HepG2 (cell line): ENCODE measurements at regions not wholly inside any gene's neighbourhood (a gene's known extent, or its start where the extent isn't known, plus 50 kb on each side); places are given as distances from the start of the nearest gene placed in this dataset.

Experiments
- ATAC-seq: fragments of 200-7000 bp; cut with Tn5 transposase; 3 replicates; pipeline ENCODE4 v1.9.1; 2020; ENCODE audit warnings: mild to moderate bottlenecking, moderate library complexity
- BruUV-seq: library from RNA; stranded (reverse); fragments of 400-500 nt; replicated peaks from 2 replicates; lab custom pipeline; 2021; lab: Mats Ljungman, UMichigan
- CTCF ChIA-PET: fragments of 300-600 bp; formaldehyde crosslinking; extraction: SDS; loops from one replicate; lab custom pipeline; 2021; ENCODE audit warnings: low total read pairs, inconsistent platforms, low intra/inter-chr PET ratio; lab: Yijun Ruan, JAX
- POLR2A ChIA-PET: fragments of 350-600 bp; sonication (Branson Sonifier 250); formaldehyde crosslinking; loops from one replicate; lab custom pipeline; 2020; ENCODE audit warnings: antibody characterized with exemption, inconsistent platforms; lab: Yijun Ruan, JAX
- DNase-seq: peaks from one replicate; pipeline ENCODE4 v3.0.0-alpha.2; 2015; ENCODE audit warnings: low spot score
- FAIRE-seq: peaks from 3 replicates; lab custom pipeline; 2011; peaks lifted over from hg19 to GRCh38; lab: Jason Lieb, UNC
- H2AFZ ChIP-seq: one replicate; pipeline ENCODE4 v1.6.1; 2011; ENCODE audit warnings: low read length, inconsistent platforms
- H3K27ac ChIP-seq: fragments of 300-600 bp; 3 replicates; pipeline ENCODE4 v1.8.0; 2011; ENCODE audit warnings: mixed run types, mild to moderate bottlenecking, mixed read lengths, low read length, inconsistent platforms; ENCODE audit not compliant: insufficient read depth; ENCODE audit errors: extremely low read length
- H3K27me3 ChIP-seq, 2 experiments: fragments of 200-600 bp in 1 of 2; 2 replicates in 1 of 2; 3 replicates in 1 of 2; pipeline versions ENCODE4 v1.6.0 to v1.8.0; 2011; ENCODE audit warnings: low read length in 2 of 2, mild to moderate bottlenecking in 2 of 2, moderate library complexity in 2 of 2, inconsistent platforms in 1 of 2; ENCODE audit not compliant: insufficient read depth in 2 of 2, control insufficient read depth in 1 of 2
- H3K36me3 ChIP-seq, 2 experiments: fragments of 200-600 bp in 1 of 2; replicated peaks in 1 of 2; 2 replicates in 1 of 2; 3 replicates in 1 of 2; pipeline versions ENCODE4 v1.5.1 to v1.8.0; 2011; ENCODE audit warnings: low read length in 2 of 2, inconsistent platforms in 1 of 2; ENCODE audit not compliant: insufficient read depth in 2 of 2, control insufficient read depth in 1 of 2
- H3K4me1 ChIP-seq: 2 replicates; pipeline ENCODE4 v1.5.1; 2012; ENCODE audit warnings: low read length, inconsistent platforms; ENCODE audit not compliant: insufficient read depth
- H3K4me2 ChIP-seq: 2 replicates; pipeline ENCODE4 v1.6.0; 2011; ENCODE audit warnings: low read depth, low read length, inconsistent platforms
- H3K4me3 ChIP-seq, 3 experiments: fragments of 200-600 bp in 1 of 3; sonication (generic), shearing (Covaris generic) in 1 of 3; replicated peaks in 1 of 3; 2 replicates each; pipeline ENCODE4 v1.5.1; 2011 to 2016; ENCODE audit warnings: low read length in 3 of 3, inconsistent platforms in 2 of 3, low read depth in 2 of 3, mild to moderate bottlenecking in 2 of 3, control low read depth in 1 of 3, mixed read lengths in 1 of 3; ENCODE audit not compliant: insufficient read depth in 1 of 3
- H3K79me2 ChIP-seq: one replicate; pipeline ENCODE4 v1.6.1; 2011; ENCODE audit warnings: low read length, inconsistent platforms; ENCODE audit not compliant: insufficient read depth
- H3K9ac ChIP-seq: 2 replicates; pipeline ENCODE4 v1.6.0; 2011; ENCODE audit warnings: mild to moderate bottlenecking, low read depth, low read length, inconsistent platforms; ENCODE audit not compliant: insufficient read depth
- H3K9me3 ChIP-seq: 2 replicates; pipeline ENCODE4 v1.5.1; 2012; ENCODE audit warnings: mild to moderate bottlenecking, low read length
- H4K20me1 ChIP-seq: 2 replicates; pipeline ENCODE4 v1.6.0; 2011; ENCODE audit warnings: inconsistent platforms, mild to moderate bottlenecking, low read length, moderate library complexity; ENCODE audit not compliant: insufficient read depth
- ADNP ChIP-seq: sonication (generic); formaldehyde crosslinking; IDR thresholded peaks from 2 replicates; pipeline ENCODE4 v1.4.0; 2020; ENCODE audit warnings: missing genetic modification reagents
- CHD4 ChIP-seq: fragments of 200-600 bp; sonication (generic); IDR thresholded peaks from 2 replicates; pipeline ENCODE4 v1.7.0; 2017; ENCODE audit warnings: mild to moderate bottlenecking, low read length, borderline replicate concordance
- MAFK ChIP-seq, 2 experiments: IDR thresholded peaks in 1 of 2; conservative IDR thresholded peaks in 1 of 2; 2 replicates each; pipeline ENCODE4 v1.6.1; 2011; ENCODE audit warnings: improper control_type of control experiment in 2 of 2, low read length in 2 of 2
- RFX3 ChIP-seq: IDR thresholded peaks from 2 replicates; pipeline ENCODE4 v1.6.1; 2016; ENCODE audit warnings: missing biosample characterization, missing genetic modification reagents
- ZNF121 ChIP-seq: sonication (generic); formaldehyde crosslinking; IDR thresholded peaks from 2 replicates; pipeline ENCODE4 v1.5.0; 2020; ENCODE audit warnings: mild to moderate bottlenecking, missing genetic modification reagents
- ZNF367 ChIP-seq: sonication (generic); formaldehyde crosslinking; IDR thresholded peaks from 2 replicates; pipeline ENCODE4 v1.4.0; 2020; ENCODE audit warnings: missing genetic modification reagents, borderline replicate concordance
- WGBS: methylation state at CpG from one replicate; pipeline ENCODE4 v1.1.6; 2017; ENCODE audit warnings: low lambda C conversion rate; 5-methylcytosine and 5-hydroxymethylcytosine counted together
- in situ Hi-C: cut with HindIII; loops from 2 replicates; pipeline ENCODE4 v1.10.0; 2017; ENCODE audit warnings: low pct_unique_long_range_greater_than_20kb; ENCODE audit not compliant: extremely low pct_ligation_motif_present
- intact Hi-C: fragments of 100-400 bp; cut with micrococcal nuclease; formaldehyde crosslinking; loops from one replicate; pipeline ENCODE4 v1.10.0; 2022; ENCODE audit not compliant: unreplicated experiment
- TF ChIP-seq, protein P1 (sequence below): sonication (generic); formaldehyde crosslinking; IDR thresholded peaks from 2 replicates; pipeline ENCODE4 v1.5.0; 2020; ENCODE audit warnings: missing genetic modification reagents, mild to moderate bottlenecking, borderline replicate concordance

DNA sequence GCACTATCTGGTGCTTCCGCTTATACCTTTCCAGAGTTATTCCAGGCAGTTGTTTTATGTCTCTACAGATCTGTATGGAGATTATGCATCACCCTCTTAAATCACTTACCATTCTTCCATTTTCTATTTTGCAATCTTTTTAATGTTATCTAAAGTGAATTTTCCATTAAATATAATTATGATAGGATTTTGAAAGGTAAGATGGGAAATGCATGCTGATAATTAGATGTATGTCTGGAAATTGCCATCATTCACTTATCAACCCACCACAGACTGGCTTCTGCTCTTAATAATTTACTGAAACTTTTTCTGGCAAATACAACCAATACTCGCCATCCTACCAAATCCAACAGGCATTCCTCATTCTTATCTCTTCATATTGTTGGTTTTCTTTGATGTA is 227.4 kb upstream of the MC4R start:
- ChIA-PET POLR2A (no interaction called here), CTCF (no interaction called here)
- no peak overlapping the region for H3K9ac ChIP-seq
- FAIRE-seq (no peak), ATAC-seq (no peak), DNase-seq (no peak)
- intact Hi-C loops (no loop called here), in situ Hi-C loops (no loop called here)
- no peaks in the 10 kb centered on the region for H3K9me3 ChIP-seq
- H4K20me1 ChIP-seq: no peaks in the 10 kb centered on the region
- no peaks in the 10 kb centered on the region for H3K36me3 ChIP-seq
- H3K4me3 ChIP-seq: no peak overlapping the region
- no peaks in the 10 kb centered on the region for H3K27me3 ChIP-seq
- 5% methylated on average over 2 of the region's 2 CpGs for WGBS
- no peak overlapping the region for H2AFZ ChIP-seq
- no peak overlapping the region for H3K27ac ChIP-seq
- no peak overlapping the region for H3K4me2 ChIP-seq
- no peaks in the 10 kb centered on the region for H3K79me2 ChIP-seq
- no peaks in the 10 kb centered on the region for H3K4me1 ChIP-seq
- TF ChIP-seq ZNF121 (CRISPR knock-in tag): no peak
- no peak for TF ChIP-seq ADNP
- no TSS peak for BruUV-seq

GRCh38 chr18:60601249-60601648 is 228.7 kb upstream of the MC4R start:
- in situ Hi-C loops: no loop called here
- TF ChIP-seq RFX3 (no peak), MAFK (conservative IDR thresholded peaks at IDR 0.05 in 1 of 2, IDR thresholded peaks at IDR 0.05 in 1 of 2; ENCODE audit: low read length in 2 of 2) (peak in 1 of 2 experiments; percentile 71; a peak in 2 of 4 replicates), CHD4 (no peak), ZNF367 (CRISPR knock-in tag) (no peak)
- TF ChIP-seq, protein P1, sequence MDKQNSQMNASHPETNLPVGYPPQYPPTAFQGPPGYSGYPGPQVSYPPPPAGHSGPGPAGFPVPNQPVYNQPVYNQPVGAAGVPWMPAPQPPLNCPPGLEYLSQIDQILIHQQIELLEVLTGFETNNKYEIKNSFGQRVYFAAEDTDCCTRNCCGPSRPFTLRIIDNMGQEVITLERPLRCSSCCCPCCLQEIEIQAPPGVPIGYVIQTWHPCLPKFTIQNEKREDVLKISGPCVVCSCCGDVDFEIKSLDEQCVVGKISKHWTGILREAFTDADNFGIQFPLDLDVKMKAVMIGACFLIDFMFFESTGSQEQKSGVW (CRISPR knock-in tag): no peak
- Histone ChIP-seq H4K20me1 (no peaks in the 10 kb centered on the region), H3K36me3 (no peaks in the 10 kb centered on the region), H3K27ac (no peak overlapping the region), H2AFZ (no peak overlapping the region), H3K9me3 (no peaks in the 10 kb centered on the region), H3K27me3 (no peaks in the 10 kb centered on the region), H3K9ac (no peak overlapping the region), H3K79me2 (no peaks in the 10 kb centered on the region), H3K4me1 (no peaks in the 10 kb centered on the region), H3K4me3 (no peak overlapping the region), H3K4me2 (no peak overlapping the region)
- FAIRE-seq (no peak), DNase-seq (no peak), ATAC-seq (no peak)
- no TSS peak for BruUV-seq
- POLR2A ChIA-PET: no interaction called here
- WGBS: 1% methylated on average over 2 of the region's 2 CpGs
- intact Hi-C loops: no loop called here
- CTCF ChIA-PET: no interaction called here
